Esophagus muscularis mucosa (tissue), 4 donors: ENCODE measurements at regions not wholly inside any gene's neighbourhood (a gene's known extent, or its start where the extent isn't known, plus 50 kb on each side); places are given as distances from the start of the nearest gene placed in this dataset.

Experiments
- DNase-seq: peaks from one replicate; pipeline ENCODE4 v3.0.0-alpha.2; 2017; ENCODE audit errors: extremely low spot score
- H3K27ac ChIP-seq, 4 donors: fragments of 200-600 bp; sonication (generic); replicated peaks in 1 of 4; 1 replicate in 3 of 4; 2 replicates in 1 of 4; pipeline ENCODE4 v1.5.1; 2016 to 2019; ENCODE audit warnings: mild to moderate bottlenecking in 1 of 4
- H3K27me3 ChIP-seq, 4 donors: fragments of 200-600 bp; sonication (generic); one replicate each; pipeline versions ENCODE4 v1.5.1 to v1.6.0; 2016 to 2019
- H3K36me3 ChIP-seq, 4 donors: fragments of 200-600 bp; sonication (generic); one replicate each; pipeline ENCODE4 v1.5.1; 2016 to 2019
- H3K4me1 ChIP-seq, 4 donors: fragments of 200-600 bp; sonication (generic); one replicate each; pipeline ENCODE4 v1.5.1; 2016 to 2019
- H3K4me3 ChIP-seq, 4 donors: fragments of 200-600 bp; sonication (generic); 1 replicate in 2 of 4; 2 replicates in 2 of 4; pipeline ENCODE4 v1.5.1; 2016 to 2019; ENCODE audit warnings: mild to moderate bottlenecking in 4 of 4, moderate library complexity in 1 of 4
- H3K9me3 ChIP-seq, 4 donors: fragments of 200-600 bp; sonication (generic); 1 replicate in 3 of 4; 2 replicates in 1 of 4; pipeline ENCODE4 v1.5.1; 2016 to 2019
- CTCF ChIP-seq, 3 experiments: fragments of 200-600 bp in 2 of 3; fragments of 450-650 bp in 1 of 3; sonication (generic) in 2 of 3; IDR thresholded peaks; one replicate each; pipeline ENCODE4 v1.5.1; 2017 to 2019; ENCODE audit warnings: antibody characterized with exemption in 3 of 3, mild to moderate bottlenecking in 2 of 3, moderate library complexity in 1 of 3
- EP300 ChIP-seq: sonication (generic); formaldehyde crosslinking; IDR thresholded peaks from one replicate; pipeline ENCODE4 v1.6.1; 2017; ENCODE audit warnings: antibody characterized with exemption
- POLR2A ChIP-seq: fragments of 450-650 bp; IDR thresholded peaks from one replicate; pipeline ENCODE4 v1.6.1; 2017; ENCODE audit warnings: antibody characterized with exemption, moderate library complexity, mild to moderate bottlenecking, low read depth
- POLR2AphosphoS5 ChIP-seq, 2 donors: sonication (generic); formaldehyde crosslinking; IDR thresholded peaks; one replicate each; pipeline ENCODE4 v1.6.1; 2017; ENCODE audit warnings: antibody characterized with exemption in 2 of 2
- WGBS: methylation state at CpG from one replicate; pipeline ENCODE4 v1.1.5; 2018; 5-methylcytosine and 5-hydroxymethylcytosine counted together
- intact Hi-C: fragments of 100-400 bp; cut with DNase I; formaldehyde crosslinking; loops from one replicate; pipeline ENCODE4 v1.15.1; 2023

- Histone ChIP-seq H3K4me1 (no peaks in the 10 kb centered on the region), H3K27ac (no peak overlapping the region), H3K36me3 (no peaks in the 10 kb centered on the region), H3K4me3 (no peak overlapping the region), H3K9me3 (no peaks in the 10 kb centered on the region), H3K27me3 (no peaks in the 10 kb centered on the region)
- TF ChIP-seq POLR2AphosphoS5 (IDR thresholded peaks at IDR 0.05) (no peak), CTCF (IDR thresholded peaks at IDR 0.05) (no peak), EP300 (no peak), POLR2A (no peak)
- no peak for DNase-seq
- intact Hi-C loops = no loop called here
- 87% methylated on average over 3 of the region's 3 CpGs for WGBS
These were observed 323.2 kb upstream of the MIR17HG start for GRCh38 chr13:91024157-91024792.

- no peak overlapping the region for H3K4me3 ChIP-seq
- H3K36me3 ChIP-seq = no peaks in the 10 kb centered on the region
- intact Hi-C loops = no loop called here
- TF ChIP-seq POLR2AphosphoS5 (IDR thresholded peaks at IDR 0.05) (no peak), CTCF (IDR thresholded peaks at IDR 0.05) (no peak), POLR2A (no peak), EP300 (no peak)
- no peaks in the 10 kb centered on the region for H3K9me3 ChIP-seq
- no peak for DNase-seq
- no peaks in the 10 kb centered on the region for H3K4me1 ChIP-seq
- no peaks in the 10 kb centered on the region for H3K27me3 ChIP-seq
- H3K27ac ChIP-seq = no peak overlapping the region
These were observed 322.0 kb upstream of the MIR17HG start for GRCh38 chr13:91025442-91025841.

DNA sequence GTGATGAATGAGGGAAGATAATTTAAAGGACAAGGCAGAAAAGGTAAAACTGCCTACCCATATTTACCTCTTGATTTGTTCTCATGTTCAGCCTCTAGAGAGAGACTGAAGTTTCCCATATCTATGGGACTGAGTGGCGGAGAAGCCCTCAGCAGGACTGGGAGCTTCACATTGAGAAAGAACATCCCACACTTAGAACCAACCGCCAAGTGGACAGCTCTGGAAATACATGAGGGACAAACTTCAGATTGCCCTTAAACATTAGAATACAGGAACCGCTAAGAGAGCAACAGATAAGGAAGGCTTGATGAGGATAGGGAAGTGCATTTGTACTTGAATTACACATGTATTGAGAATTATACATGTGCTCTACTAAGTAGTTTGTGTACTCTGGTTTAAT, 316.0 kb upstream of the MIR17HG start:
- TF ChIP-seq CTCF (IDR thresholded peaks at IDR 0.05) (no peak), POLR2AphosphoS5 (IDR thresholded peaks at IDR 0.05) (no peak)
- 94% methylated on average over 3 of the region's 3 CpGs for WGBS
- Histone ChIP-seq H3K36me3 (no peaks in the 10 kb centered on the region), H3K27ac (no peak overlapping the region), H3K4me1 (no peaks in the 10 kb centered on the region), H3K9me3 (no peaks in the 10 kb centered on the region), H3K4me3 (no peak overlapping the region), H3K27me3 (no peaks in the 10 kb centered on the region)
- intact Hi-C loops = no loop called here
- no peak for DNase-seq

GRCh38 chr13:91032104-91032503, 315.4 kb upstream of the MIR17HG start:
- Histone ChIP-seq H3K9me3 (no peaks in the 10 kb centered on the region), H3K27me3 (no peaks in the 10 kb centered on the region), H3K4me3 (no peak overlapping the region), H3K27ac (no peak overlapping the region), H3K36me3 (no peaks in the 10 kb centered on the region), H3K4me1 (no peaks in the 10 kb centered on the region)
- 0% methylated on average over 1 of the region's 1 CpG for WGBS
- TF ChIP-seq POLR2A (no peak), CTCF (IDR thresholded peaks at IDR 0.05) (no peak), EP300 (no peak), POLR2AphosphoS5 (IDR thresholded peaks at IDR 0.05) (no peak)
- intact Hi-C loops = no loop called here
- no peak for DNase-seq

DNA sequence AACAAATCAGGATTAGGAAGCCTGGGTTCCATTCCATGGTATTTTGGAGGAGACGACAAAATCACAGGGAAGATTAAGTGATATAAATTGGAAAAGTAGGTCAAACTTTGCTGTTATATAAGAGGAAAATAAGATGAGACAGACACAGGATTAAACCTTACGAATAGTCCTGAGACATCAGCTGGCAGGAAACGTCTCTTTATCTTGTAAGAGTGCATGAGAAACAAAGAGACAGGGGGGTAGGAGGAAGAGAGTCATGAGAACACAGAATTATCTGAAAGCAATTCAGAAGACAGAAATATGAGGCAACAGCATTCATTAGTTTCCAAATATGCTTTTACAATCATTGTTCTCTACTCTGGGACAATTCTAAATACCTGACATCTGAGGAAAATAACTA, 310.6 kb upstream of the MIR17HG start:
- no peaks in the 10 kb centered on the region for H3K36me3 ChIP-seq
- DNase-seq = no peak
- H3K9me3 ChIP-seq = no peaks in the 10 kb centered on the region
- no peaks in the 10 kb centered on the region for H3K4me1 ChIP-seq
- intact Hi-C loops = no loop called here
- no peaks in the 10 kb centered on the region for H3K27me3 ChIP-seq
- H3K4me3 ChIP-seq = no peak overlapping the region
- TF ChIP-seq EP300 (no peak), POLR2A (no peak), CTCF (IDR thresholded peaks at IDR 0.05) (no peak), POLR2AphosphoS5 (IDR thresholded peaks at IDR 0.05) (no peak)
- H3K27ac ChIP-seq = no peak overlapping the region
- WGBS = 56% methylated on average over 3 of the region's 3 CpGs
